ENCODE measurements at regions not wholly inside any gene's neighbourhood (a gene's known extent, or its start where the extent isn't known, plus 50 kb on each side); places are given as distances from the start of the nearest gene placed in this dataset.
"Not testable (repeated sequence)": the region's sequence is repeated elsewhere in the genome, so short reads cannot be mapped to it uniquely, and the experiment has no call there.

DNA sequence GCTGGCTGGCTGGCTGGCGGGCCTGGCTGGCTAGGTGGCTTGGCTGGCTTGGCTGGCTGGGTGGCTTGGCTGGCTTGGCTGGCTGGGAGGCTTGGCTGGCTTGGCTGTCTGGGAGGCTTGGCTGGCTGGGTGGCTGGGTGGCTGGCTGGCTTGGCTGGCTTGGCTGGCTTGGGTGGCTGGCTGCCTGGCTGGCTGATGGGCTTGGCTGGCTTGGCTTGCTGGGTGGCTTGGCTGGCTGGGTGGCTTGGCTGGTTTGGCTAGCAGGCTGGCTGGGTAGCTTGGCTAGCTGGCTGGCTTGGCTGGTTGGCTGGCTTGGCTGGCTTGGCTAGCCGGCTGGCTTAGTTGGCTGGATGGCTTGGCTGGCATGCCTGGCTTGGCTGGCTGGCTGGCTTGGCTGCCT lies 2834.1 kb downstream of the RPIA start:
- DNase-seq: not testable (repeated sequence)

DNA sequence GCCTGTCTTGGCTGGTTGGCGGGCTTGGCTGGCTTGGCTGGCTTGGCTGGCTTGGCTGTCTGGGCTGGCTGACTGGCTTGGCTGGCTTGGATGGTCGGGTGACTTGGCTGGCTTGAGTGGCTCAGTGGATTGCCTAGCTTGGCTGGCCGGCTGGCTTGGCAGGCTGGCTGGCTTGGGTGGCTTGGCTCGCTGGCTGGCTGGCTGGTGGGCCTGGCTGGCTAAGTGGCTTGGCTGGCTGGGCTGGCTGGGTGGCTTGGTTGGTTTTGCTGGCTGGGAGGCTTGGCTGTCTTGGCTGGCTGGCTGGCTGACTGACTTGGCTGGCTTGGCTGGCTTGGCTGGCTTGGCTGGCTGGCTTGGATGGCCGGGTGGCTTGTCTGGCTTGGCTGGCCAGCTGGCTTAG lies 2834.6 kb downstream of the RPIA start:
- not testable (repeated sequence) for DNase-seq

DNA sequence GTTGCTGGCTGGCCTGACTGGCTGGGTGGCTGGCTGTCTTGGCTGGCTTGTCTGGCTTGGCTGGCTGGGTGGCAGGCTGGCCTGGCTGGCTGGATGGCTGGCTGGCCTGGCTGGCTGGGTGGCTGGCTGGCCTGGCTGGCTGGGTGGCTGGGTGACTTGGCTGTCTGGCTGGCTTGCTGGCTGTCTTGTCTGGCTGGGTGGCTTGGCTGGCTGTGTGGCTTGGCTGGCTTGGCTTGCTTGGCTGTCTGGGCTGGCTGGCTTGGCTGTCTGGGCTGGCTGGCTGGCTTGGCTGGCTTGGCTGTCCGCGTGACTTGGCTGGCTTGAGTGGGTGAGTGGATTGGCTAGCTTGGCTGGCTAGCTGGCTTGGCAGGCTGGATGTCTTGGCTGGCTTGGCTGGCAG lies 2835.6 kb downstream of the RPIA start:
- not testable (repeated sequence) for DNase-seq

DNA sequence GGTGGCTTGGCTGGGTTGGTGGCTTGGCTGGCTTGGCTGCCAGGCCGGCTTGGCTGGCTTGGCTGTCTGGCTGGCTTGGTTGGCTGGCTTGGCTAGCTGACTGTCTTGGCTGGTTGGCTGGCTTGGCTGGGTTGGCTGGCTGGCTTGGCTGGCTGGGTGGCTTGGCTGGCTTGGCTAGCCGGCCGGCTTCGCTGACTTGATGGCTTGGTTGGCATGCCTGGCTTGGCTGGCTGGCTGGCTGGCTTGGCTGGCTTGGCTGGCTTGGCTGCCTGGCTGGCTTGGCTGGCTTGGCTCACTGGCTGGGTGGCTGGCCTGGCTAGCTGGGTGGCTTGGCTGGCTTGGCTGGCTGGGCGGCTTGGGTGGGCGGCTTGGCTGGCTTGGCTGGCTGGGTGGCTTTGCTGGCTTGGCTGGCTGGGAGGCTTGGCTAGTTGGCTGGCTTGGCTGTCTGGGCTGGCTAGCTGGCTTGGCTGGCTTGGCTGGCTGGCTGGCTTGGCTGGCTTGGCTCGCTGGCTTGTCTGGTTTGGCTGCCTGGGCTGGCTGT lies 2836.1 kb downstream of the RPIA start:
- DNase-seq: not testable (repeated sequence)

DNA sequence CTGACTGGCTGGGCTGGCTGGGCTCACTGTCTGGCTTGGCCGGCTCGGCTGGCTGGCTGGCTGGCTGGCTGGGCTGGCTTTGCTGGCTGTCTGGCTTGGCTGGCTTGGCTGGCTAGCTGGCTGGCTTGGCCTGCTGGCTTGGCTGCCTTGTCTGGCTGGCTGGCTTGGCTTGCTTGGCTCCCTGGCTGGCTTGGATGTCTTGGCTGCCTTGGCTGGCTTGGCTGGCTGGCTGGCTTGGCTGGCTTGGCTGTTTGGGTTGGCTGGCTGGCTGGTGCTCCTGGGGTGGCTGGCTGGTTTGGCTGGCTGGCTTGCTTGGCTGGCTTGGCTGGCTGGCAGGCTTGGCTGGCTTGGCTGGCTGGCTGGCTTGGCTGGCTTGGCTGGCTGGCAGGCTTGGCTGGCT lies 2836.9 kb downstream of the RPIA start:
- not testable (repeated sequence) for DNase-seq

DNA sequence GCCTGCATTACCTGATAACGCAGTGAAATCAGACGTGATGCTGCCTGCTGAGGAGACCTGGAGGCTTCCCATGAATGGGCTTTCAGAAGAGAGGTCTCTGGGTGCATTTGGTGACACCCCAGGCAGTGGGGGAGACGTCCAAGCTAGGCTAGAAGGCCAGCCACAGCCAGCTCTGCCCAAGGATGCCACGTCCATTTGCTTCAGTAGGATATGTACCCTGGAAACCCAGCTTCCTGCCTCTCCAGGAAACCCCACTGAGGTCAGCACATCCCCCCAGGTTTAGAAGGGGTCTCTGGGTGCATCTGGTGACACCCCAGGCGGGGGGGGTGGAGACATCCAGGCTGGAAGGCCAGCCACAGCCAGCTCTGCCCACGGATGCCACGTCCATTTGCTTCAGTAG lies 2844.6 kb downstream of the RPIA start:
- not testable (repeated sequence) for DNase-seq

DNA sequence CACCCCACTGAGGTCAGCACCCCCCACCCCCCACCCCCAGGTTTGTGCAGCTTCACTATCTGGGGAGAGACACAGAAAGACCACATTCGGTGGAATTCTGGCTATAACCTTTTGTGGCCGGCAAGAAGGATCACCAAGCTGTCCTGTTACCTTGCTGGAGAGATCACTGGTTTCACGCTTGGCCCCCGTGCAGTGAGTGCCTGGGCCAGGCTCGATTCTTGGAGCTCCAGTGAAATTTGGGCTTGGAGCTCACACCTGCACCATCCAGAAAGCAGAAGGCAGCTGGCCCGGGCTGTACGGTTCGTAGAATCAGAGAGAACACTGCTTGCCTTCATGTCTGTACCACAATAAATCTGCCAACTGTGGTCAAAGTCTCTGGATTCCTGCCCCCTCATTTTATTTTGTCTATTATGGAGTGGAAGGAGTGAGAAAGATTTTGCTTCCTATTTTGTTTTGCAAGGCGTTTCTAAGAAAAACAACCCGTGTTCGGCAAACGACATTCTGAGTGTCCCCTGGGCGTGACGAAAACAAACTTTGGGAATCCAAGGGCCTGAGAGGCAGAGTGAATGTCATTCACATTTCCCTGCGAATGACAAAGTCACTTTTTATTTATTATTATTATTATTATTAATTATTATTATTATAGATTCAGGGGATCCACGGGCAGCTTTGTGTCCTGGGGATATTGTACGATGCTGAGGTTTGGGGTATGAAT lies 2845.2 kb downstream of the RPIA start:
- DNase-seq: not testable (repeated sequence)

DNA sequence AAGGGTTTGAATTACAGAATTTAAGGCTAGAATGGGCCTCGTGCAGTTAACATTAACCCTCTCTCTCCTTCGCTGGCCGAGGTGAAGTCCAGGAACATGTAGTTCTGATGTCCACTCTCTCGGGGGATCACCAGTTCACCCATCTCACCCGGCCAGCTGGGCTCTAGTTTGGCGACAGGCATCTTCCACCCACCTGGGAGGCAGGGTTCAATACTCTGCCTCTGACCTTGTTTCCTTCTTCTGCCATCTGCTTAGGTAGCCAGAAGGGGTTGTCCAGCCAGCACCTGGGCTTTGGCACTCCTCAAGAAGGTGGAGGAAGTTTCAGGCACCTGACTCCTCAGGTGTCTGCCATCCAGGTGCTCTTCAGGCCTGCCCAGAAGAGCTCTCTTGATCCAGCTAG lies 2857.8 kb downstream of the RPIA start:
- not testable (repeated sequence) for DNase-seq

DNA sequence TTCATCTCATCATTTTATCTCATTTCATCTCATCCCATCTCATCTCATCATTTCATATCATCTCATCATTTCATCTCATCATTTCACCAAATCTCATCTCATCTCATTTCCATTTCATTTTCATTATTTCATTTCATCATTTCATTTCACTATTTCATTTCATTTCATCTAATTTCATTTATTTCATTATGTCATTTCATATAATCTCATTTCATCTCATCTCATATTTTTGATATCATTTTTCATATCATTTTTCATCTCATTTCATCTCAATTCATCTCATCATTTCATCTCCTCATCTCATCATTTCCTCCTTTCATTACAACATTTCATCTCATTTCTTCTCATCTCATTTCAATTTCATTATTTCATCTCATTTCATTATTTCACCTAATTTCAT lies 2866.8 kb downstream of the RPIA start:
- not testable (repeated sequence) for DNase-seq

DNA sequence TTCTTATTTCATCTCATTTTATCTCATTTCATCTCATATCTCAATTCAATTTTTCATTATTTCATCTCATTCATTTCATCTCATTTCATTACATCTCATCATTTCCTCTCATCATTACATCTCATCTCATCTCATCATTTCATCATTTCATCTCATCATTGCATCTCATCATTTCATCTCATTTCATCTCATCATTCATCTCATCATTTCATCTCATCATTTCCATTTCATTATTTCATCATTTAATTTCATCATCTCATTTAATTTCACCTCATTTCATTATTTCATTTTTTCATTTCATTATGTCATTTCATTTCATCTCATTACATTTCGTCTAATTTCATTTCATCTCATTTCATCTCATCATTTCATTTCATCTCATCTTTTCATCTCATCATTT lies 2867.8 kb downstream of the RPIA start:
- not testable (repeated sequence) for DNase-seq

DNA sequence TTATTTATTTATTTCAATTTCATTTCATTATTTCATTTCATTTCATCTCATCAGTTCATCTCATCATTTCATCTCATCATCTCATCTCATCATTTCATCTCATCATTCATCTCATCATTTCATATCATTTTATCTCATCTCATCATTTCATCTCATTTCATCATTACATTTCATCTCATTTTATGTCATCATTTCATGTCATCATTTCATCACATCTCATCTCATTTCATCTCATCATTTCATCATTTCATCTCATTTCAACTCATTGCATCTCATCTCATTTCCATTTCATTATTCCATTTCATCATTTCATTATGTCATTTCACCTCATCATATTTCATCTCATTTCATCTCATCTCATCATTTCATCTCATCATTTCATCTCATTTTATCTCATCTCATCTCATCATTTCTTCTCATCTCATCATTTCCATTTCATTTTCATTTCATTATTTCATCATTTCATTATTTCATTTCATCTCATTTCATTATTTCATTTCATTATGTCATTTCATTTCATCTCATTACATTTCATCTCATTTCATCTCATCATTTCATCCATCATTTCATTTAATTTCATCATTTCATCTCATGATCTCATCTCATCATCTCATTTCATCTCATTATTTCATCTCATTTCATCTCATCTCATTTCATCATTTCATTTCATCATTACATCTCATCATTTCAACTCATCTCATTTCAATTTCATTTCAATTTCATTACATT lies 2868.6 kb downstream of the RPIA start:
- not testable (repeated sequence) for DNase-seq

DNA sequence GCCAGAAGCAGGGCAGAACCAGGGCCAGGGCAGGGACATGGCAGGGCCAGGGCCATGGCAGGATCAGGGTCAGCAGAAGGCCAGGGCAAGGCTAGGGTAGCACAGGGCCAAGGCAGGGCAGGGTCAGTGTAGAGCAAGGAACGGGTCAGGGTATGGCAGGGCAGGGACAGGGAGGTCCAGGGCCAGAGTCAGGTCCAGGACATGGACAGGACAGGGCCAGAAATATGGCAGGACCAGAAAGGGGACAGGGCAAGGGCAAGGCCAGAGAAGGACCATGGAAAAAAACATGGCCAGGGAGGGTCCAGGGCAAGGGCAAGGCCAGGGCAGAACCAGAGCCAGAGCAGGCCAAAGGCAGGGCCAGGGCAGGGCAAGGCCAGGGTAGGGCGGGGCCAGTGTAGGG lies 2870.7 kb downstream of the RPIA start:
- not testable (repeated sequence) for DNase-seq

DNA sequence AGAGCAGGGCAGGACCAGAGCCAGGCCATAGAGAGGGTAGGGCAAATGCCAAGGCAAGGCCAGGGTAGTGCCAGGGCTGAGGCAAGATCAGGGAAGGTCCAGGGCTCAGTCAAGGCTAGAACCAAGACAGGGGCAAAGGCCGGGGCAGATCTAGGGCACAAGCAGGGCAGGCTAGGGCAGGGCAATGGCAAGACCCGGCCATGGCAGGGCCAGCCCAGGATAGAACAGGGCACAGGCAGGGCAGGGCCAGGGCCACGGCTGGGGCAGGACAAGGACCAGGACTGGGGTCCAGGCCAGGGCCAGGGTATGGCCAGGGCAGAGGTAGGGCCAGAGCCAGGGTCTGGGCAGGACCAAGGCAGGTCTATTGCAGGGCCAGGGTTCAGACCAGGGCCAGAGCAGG lies 2873.2 kb downstream of the RPIA start:
- DNase-seq: not testable (repeated sequence)

DNA sequence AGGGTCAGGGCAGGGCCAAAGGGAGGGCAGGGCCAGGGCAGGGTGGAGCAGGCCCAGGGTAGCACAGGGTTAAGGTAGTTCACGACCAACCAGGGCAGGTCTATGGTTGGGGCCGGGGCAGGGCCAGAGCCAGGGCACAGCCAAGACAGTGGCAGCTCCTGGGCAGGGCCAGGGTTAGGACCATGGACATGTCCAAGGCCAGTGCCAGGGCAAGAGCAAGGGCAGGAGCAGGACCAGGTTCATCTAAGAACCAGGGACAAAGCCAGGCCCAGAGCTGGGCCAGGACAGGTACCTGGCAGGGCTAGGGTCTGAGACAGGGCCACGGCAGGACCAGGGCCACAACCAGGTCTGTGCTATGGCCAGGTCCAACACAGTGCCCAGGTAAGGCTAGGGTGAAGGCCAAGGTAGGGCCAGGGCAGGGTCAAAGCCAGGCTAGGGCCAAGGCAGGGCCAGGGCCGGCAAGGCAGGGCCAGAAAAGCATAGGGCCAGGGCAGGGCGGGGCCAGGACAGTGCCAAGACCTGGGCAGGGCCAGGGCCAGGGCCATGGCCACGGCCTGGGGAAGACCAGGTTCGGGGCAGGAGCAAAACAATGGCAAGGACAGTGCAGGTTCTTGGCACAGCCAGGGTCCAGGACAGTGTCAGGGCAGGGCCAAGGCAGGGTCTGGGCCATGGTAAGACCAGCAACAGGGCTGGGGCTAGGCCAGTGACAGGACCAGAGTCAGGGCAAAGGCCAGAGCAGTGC lies 2874.4 kb downstream of the RPIA start:
- DNase-seq: not testable (repeated sequence)

DNA sequence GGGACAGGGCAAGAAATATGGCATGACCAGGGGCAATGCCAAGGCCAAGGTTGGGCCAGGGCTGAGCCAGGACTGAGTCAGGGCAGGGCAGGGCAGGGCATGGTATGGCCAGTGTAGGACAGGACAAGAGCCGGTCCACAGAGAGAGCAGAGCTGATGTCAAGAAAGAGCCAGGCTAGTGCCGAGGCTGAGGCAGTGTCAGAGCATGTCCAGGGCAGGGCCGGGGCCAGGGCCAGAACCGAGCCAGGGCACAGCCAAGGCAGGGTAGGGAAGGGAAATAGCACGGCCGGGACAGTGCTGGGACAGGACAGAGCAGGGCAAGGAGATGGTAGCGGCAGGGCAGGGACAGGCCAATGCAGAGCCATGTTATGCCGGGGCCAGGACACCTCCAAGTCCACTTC lies 2875.1 kb downstream of the RPIA start:
- DNase-seq: not testable (repeated sequence)

DNA sequence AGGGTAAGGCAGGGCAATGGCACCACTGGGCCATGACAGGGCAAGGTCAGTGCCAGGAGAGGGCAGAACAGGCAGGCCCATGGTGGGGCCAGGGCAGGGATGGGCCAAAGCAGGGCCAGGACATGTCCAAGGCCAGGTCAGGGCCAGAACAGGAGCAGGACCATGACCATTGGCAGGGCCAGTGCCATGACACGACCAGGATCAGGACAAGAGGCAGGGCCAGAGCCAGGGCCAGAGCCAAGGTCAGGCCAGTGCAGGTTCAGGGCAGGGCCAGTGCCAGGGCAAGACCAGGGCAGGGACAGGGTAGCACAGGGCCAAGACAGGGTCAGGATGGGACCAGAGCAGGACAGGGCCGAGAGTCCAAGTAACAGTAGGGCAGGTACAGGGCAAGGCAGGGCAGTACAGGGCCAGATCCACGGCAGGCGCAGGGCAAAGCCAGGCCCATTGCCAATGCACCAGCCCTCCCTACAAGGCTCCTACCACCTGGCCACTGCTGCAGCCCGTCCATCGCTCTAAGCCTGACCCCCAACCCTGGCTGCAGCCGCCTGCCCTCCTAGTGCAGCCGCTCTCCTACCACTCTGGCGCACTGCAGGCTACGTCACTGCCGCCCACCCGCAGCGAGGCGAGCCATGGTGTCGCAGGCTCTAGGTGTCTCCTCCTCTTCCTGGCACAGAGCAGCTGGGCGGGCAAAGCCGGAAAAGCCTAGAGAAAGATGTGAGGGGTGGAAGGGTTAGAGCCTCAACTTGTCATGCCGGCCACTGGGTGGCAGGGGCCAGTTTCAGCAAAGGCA lies 2876.3 kb downstream of the RPIA start:
- DNase-seq: not testable (repeated sequence)

DNA sequence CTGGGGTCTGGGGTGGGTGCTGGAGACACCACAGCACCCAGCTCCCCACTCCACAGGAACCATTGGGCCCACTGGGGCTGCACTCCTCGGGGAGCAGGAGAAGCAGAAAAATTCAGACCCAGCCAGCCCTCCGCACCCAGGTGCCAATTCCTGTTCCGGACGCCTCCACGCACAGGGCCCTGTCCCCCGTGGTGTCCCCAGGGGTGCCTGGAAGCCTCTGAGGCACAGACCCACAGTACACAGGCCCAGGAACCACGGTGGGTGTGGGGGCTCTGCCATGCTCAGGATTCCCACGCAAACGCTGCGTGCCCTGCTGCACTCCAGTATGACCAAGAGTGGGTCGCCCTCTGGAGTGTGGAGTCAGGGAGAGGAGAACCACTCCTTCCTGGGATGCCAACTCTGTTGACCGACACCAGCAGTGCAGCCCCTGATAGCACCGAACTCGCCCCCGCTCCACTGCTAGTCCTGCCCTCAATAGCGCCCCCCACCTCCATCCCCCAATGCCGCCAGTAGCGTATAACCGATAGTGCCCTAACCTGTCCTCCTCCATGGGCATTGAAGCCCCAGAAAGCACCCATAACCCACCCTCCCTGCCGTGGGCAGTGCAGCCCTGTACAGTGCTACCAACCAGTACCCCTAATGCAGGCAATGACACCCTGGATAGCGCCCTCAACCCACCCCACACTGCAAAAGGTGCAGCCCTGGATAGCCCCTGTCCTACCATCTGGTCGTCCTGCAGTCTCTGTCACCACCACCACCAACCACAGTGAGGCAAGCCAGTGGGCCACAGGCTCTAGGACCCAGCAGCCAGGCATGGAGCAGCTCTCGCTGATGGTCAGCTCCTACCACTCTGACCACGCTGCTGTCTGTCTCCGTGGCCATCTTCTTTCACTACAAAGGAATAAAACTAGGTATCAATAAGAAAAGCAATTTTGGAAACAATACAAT lies 2877.2 kb downstream of the RPIA start:
- not testable (repeated sequence) for DNase-seq

DNA sequence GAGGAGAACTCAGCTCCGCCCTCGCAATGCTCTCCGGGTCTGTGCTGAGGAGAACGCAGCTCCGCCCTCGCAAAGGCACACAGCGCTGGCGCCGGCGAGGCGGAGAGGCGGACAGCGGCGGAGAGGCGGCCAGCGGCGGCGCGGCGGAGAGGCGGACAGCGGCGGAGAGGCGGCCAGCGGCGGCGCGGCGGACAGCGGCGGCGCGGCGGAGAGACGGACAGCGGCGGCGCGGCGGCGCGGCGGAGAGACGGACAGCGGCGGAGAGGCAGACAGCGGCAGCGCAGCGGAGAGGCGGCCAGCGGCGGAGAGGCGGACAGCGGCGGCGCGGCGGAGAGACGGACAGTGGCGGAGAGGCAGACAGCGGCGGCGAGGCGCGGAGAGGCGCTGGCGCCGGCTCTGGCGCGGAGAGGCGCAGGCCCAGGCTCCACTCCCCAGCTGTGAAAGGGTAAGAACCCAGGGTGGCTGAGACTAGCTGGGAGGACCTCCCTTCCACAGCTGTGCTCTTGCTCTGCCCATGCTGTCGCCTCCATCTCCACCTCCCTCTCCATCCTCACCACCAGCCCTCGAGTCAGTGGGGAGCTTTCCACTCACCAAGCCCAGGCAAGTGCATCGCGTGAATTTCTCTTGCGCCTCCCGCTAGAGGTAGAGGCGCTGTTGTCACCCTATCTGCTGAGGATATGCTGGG lies 2879.9 kb downstream of the RPIA start:
- not testable (repeated sequence) for DNase-seq

DNA sequence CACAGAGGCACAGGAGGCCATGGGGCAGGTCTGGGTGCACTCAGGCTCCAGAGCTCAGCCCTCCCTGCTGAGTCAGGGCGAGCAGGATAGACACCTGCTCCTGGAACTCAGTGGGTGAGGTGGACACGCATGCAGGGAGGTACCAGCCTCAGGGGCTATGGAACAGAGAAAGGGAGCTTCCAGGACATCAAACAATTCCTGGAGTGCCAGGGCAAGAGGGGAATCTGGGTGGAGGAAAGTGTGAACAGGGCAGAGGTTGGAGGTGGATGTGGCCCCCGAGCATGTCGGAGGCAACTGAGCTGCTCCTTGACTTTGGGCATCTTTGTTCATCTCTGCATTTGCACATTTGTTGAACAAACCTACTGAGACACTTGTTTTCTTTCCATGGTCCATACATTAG lies 2881.5 kb downstream of the RPIA start:
- DNase-seq: not testable (repeated sequence)

DNA sequence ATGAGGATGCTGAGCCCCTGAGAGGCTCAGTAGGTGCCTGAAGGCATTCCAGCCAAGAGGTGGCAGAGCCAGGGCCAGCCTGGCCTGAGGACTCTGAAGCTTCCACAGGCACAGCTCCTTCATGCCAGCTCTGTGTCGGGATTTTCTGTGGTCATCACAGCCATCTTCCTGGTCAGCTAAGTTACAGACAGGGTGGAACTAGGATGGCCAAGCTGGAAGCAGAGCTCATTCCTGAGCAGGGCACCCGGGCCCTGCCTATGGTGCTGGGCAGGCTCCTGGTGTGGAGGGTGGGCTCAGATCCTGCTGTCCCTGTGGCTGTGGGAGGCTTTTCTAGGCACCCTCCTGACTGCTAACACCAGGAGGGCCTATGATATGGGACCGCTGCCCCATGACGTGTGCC lies 2882.3 kb downstream of the RPIA start:
- not testable (repeated sequence) for DNase-seq

DNA sequence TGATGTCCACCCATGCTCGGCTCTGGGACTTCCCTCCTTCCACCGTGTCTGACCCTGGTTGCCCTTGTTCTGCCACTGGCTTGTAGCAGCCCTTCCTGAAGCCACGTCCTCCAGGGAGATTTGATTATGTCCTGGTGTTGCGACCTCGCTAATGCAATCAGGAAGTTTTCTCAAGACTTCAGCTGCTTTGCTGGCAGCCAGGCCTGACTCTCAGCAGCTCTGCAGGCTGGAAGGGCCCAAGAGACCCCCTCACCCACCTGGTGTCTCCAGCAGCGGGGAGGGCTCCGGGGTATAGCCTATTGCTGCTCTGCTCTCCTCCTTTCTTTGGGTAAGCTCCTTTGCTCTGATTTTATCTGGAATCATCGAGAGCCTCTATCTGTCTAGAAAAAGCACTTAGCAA lies 2882.8 kb downstream of the RPIA start:
- DNase-seq: not testable (repeated sequence)

Data from hematopoietic multipotent progenitor cell treated with erythropoietin and hydrocortisone succinate and interleukin-3 and kit ligand, for 6 days (in vitro differentiated cells).